ENCODE measurements at regions not wholly inside any gene's neighbourhood (a gene's known extent, or its start where the extent isn't known, plus 50 kb on each side); places are given as distances from the start of the nearest gene placed in this dataset.

GRCh38 chr14:37663498-37663897 is 68.1 kb downstream of the TTC6 start:
- no peaks in the 10 kb centered on the region for H3K27me3 ChIP-seq
- intact Hi-C loops (cut with DNase I), result no loop called here
- no peaks in the 10 kb centered on the region for H3K36me3 ChIP-seq

GRCh38 chr14:37665479-37665878 is 70.0 kb downstream of the TTC6 start:
- Histone ChIP-seq H3K4me1 (ENCODE audit: insufficient read depth) (no peaks in the 10 kb centered on the region), H3K27me3 (no peaks in the 10 kb centered on the region), H3K9me3 (no peaks in the 10 kb centered on the region), H3K36me3 (no peaks in the 10 kb centered on the region), H3K27ac (no peak overlapping the region), H3K4me3 (no peak overlapping the region)
- WGBS, 3 donors, result 77 to 85% (median 81%) methylated on average over 4 of the region's 4 CpGs
- intact Hi-C loops (cut with DNase I), result no loop called here
- TF ChIP-seq CTCF (IDR thresholded peaks at IDR 0.05) (no peak), EP300 (IDR thresholded peaks at IDR 0.05) (no peak), POLR2A (IDR thresholded peaks at IDR 0.05) (no peak)
- no peak for DNase-seq

More at GRCh38 chr14:37663498-37663897, 68.1 kb downstream of the TTC6 start:
- H3K27ac ChIP-seq, result no peak overlapping the region
- H3K4me3 ChIP-seq, result no peak overlapping the region
- no peaks in the 10 kb centered on the region for H3K9me3 ChIP-seq
- TF ChIP-seq EP300 (IDR thresholded peaks at IDR 0.05) (no peak), POLR2A (IDR thresholded peaks at IDR 0.05) (no peak), CTCF (IDR thresholded peaks at IDR 0.05) (no peak)
- DNase-seq, result no peak
- no peaks in the 10 kb centered on the region for H3K4me1 ChIP-seq (ENCODE audit: insufficient read depth)

GRCh38 chr14:37665951-37666350 is 70.5 kb downstream of the TTC6 start:
- H3K4me1 ChIP-seq (ENCODE audit: insufficient read depth), result no peaks in the 10 kb centered on the region
- no peaks in the 10 kb centered on the region for H3K36me3 ChIP-seq
- no peak overlapping the region for H3K4me3 ChIP-seq
- no peak for TF ChIP-seq EP300 (IDR thresholded peaks at IDR 0.05)
- no peak for TF ChIP-seq CTCF (IDR thresholded peaks at IDR 0.05)
- no peak for TF ChIP-seq POLR2A (IDR thresholded peaks at IDR 0.05)
- no peaks in the 10 kb centered on the region for H3K9me3 ChIP-seq
- no peaks in the 10 kb centered on the region for H3K27me3 ChIP-seq
- WGBS, 3 donors, result 68 to 90% (median 77%) methylated on average over 1 of the region's 1 CpG
- intact Hi-C loops (cut with DNase I), result no loop called here
- no peak for DNase-seq
- H3K27ac ChIP-seq, result no peak overlapping the region

DNA sequence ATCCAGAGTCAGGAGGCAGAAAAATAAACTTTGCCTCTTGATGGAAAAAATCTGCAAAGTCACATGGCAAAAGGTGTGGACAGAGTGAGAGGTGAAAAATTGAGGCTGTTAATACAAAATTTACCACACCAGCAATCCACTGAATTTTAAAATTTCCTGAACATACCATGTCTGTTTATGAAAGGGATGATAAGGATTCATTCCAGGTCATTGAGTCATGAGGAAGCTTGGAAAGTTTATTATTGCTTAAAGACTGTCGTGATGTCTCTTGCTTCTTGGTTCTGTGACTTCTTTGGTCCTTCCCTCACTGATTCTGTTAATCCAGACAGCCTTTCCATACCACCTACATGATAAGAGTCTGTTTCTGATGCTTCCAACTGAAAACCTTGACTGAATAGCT is 73.2 kb downstream of the TTC6 start:
- Histone ChIP-seq H3K27ac (no peak overlapping the region), H3K27me3 (no peaks in the 10 kb centered on the region), H3K9me3 (no peaks in the 10 kb centered on the region), H3K4me3 (no peak overlapping the region), H3K36me3 (no peaks in the 10 kb centered on the region), H3K4me1 (ENCODE audit: insufficient read depth) (no peaks in the 10 kb centered on the region)
- WGBS, 3 donors, result 56 to 65% (median 60%) methylated on average over 1 of the region's 1 CpG
- no peak for DNase-seq
- TF ChIP-seq POLR2A (IDR thresholded peaks at IDR 0.05) (no peak), CTCF (IDR thresholded peaks at IDR 0.05) (no peak), EP300 (IDR thresholded peaks at IDR 0.05) (no peak)
- intact Hi-C loops (cut with DNase I), result no loop called here

- H3K27me3 ChIP-seq, result no peaks in the 10 kb centered on the region
- H3K9me3 ChIP-seq, result no peaks in the 10 kb centered on the region
- no peaks in the 10 kb centered on the region for H3K36me3 ChIP-seq
- H3K27ac ChIP-seq, result no peak overlapping the region
- WGBS, 3 donors, result 64 to 76% (median 68%) methylated on average over 3 of the region's 3 CpGs
- no peak for DNase-seq
- H3K4me1 ChIP-seq (ENCODE audit: insufficient read depth), result no peaks in the 10 kb centered on the region
- intact Hi-C loops (cut with DNase I), result no loop called here
- no peak for TF ChIP-seq POLR2A (IDR thresholded peaks at IDR 0.05)
- TF ChIP-seq CTCF (IDR thresholded peaks at IDR 0.05), result no peak
- TF ChIP-seq EP300 (IDR thresholded peaks at IDR 0.05), result no peak
- H3K4me3 ChIP-seq, result no peak overlapping the region
Observed at GRCh38 chr14:37669242-37669641, 73.8 kb downstream of the TTC6 start.

All from ovary (tissue), 7 donors.